NT2/D1 (cell line): ENCODE measurements at regions not wholly inside any gene's neighbourhood (a gene's known extent, or its start where the extent isn't known, plus 50 kb on each side); places are given as distances from the start of the nearest gene placed in this dataset.

Experiments
- SUZ12 ChIP-seq: IDR thresholded peaks from 2 replicates; pipeline ENCODE4 v1.6.1; 2011; ENCODE audit not compliant: insufficient read length, insufficient read depth; ENCODE audit errors: extremely low read depth
- ZNF274 ChIP-seq: IDR thresholded peaks from 2 replicates; pipeline ENCODE4 v1.6.1; 2011; ENCODE audit warnings: mild to moderate bottlenecking, low read depth, low read length

GRCh38 chr9:91033797-91034196 lies 232.2 kb downstream of the SYK start:
- TF ChIP-seq ZNF274 (no peak), SUZ12 (no peak)
